ENCODE measurements at regions not wholly inside any gene's neighbourhood (a gene's known extent, or its start where the extent isn't known, plus 50 kb on each side); places are given as distances from the start of the nearest gene placed in this dataset.
"Not testable (repeated sequence)": the region's sequence is repeated elsewhere in the genome, so short reads cannot be mapped to it uniquely, and the experiment has no call there.

- peak; percentile 36 for DNase-seq
These were observed 63.9 kb downstream of the MAT2B start for GRCh38 chr5:163569284-163569683.

- peak; percentile 95 for DNase-seq
These were observed 66.3 kb downstream of the MAT2B start for GRCh38 chr5:163571744-163572143.

GRCh38 chr5:163574472-163575440 lies 69.3 kb downstream of the MAT2B start:
- DNase-seq, result peak; percentile 18

GRCh38 chr5:163578652-163579051 lies 73.2 kb downstream of the MAT2B start:
- no peak for DNase-seq

- no peak for DNase-seq
These were observed 74.3 kb downstream of the MAT2B start for GRCh38 chr5:163579729-163580128.

GRCh38 chr5:163580516-163580915 lies 75.1 kb downstream of the MAT2B start:
- no peak for DNase-seq

GRCh38 chr5:163583491-163584153 lies 78.2 kb downstream of the MAT2B start:
- not testable (repeated sequence) for DNase-seq

GRCh38 chr5:163585206-163585605 lies 79.8 kb downstream of the MAT2B start:
- no peak for DNase-seq

- no peak for DNase-seq
These were observed 81.1 kb downstream of the MAT2B start for GRCh38 chr5:163586531-163586956.

GRCh38 chr5:163594951-163595350 lies 89.5 kb downstream of the MAT2B start:
- no peak for DNase-seq

GRCh38 chr5:163595932-163596607 lies 90.7 kb downstream of the MAT2B start:
- DNase-seq, result peak; percentile 50

GRCh38 chr5:163596608-163597315 lies 91.3 kb downstream of the MAT2B start:
- DNase-seq, result peak; percentile 41

- DNase-seq, result no peak
These were observed 98.6 kb downstream of the MAT2B start for GRCh38 chr5:163604013-163604412.

GRCh38 chr5:163607256-163607655 lies 101.8 kb downstream of the MAT2B start:
- DNase-seq, result no peak

GRCh38 chr5:163608621-163609020 lies 103.2 kb downstream of the MAT2B start:
- DNase-seq, result no peak

- no peak for DNase-seq
These were observed 104.5 kb downstream of the MAT2B start for GRCh38 chr5:163609910-163610309.

GRCh38 chr5:163612358-163613149 lies 107.1 kb downstream of the MAT2B start:
- DNase-seq, result peak; percentile 63

- no peak for DNase-seq
These were observed 107.7 kb downstream of the MAT2B start for GRCh38 chr5:163613150-163613442.

- peak; percentile 19 for DNase-seq
These were observed 109.4 kb downstream of the MAT2B start for GRCh38 chr5:163614787-163615186.

GRCh38 chr5:163619273-163619934 lies 114.0 kb downstream of the MAT2B start:
- DNase-seq, result no peak

GRCh38 chr5:163619951-163620350 lies 114.5 kb downstream of the MAT2B start:
- DNase-seq, result peak; percentile 82

- no peak for DNase-seq
These were observed 117.4 kb downstream of the MAT2B start for GRCh38 chr5:163622799-163623198.

Data from DMS 273 treated with DMSO at 0.1 percent for 48 hours (cell line).